Neural cell (in vitro differentiated cells): ENCODE measurements at regions not wholly inside any gene's neighbourhood (a gene's known extent, or its start where the extent isn't known, plus 50 kb on each side); places are given as distances from the start of the nearest gene placed in this dataset.
A peak's percentile ranks its signal among the peaks of the same experiment; 100 is the strongest.

Source experiments
- H2AFZ ChIP-seq: fragments of 200-600, 300-800 bp; sonication (generic), shearing (Covaris generic); 2 replicates; pipeline ENCODE4 v1.6.0; 2014; ENCODE audit warnings: low read depth, mild to moderate bottlenecking, antibody characterized with exemption, low read length, moderate library complexity
- H3F3A ChIP-seq: fragments of 200-600 bp; shearing (Covaris generic); 2 replicates; pipeline ENCODE4 v1.6.1; 2016; ENCODE audit warnings: mild to moderate bottlenecking, moderate library complexity, mixed read lengths, antibody characterized with exemption, low read length; ENCODE audit not compliant: insufficient read depth, poor library complexity, severe bottlenecking
- H3K27ac ChIP-seq: fragments of 200-600, 300-800 bp; sonication (generic), shearing (Covaris generic); 2 replicates; pipeline ENCODE4 v1.5.1; 2014; ENCODE audit warnings: mild to moderate bottlenecking, low read length, moderate library complexity
- H3K27me3 ChIP-seq: fragments of 300-800, 200-600 bp; sonication (generic), shearing (Covaris generic); 2 replicates; pipeline ENCODE4 v1.6.0; 2014; ENCODE audit warnings: mild to moderate bottlenecking, low read depth, low read length, moderate library complexity; ENCODE audit not compliant: insufficient read depth
- H3K36me3 ChIP-seq: fragments of 300-800, 200-600 bp; sonication (generic), shearing (Covaris generic); 2 replicates; pipeline ENCODE4 v1.5.1; 2014; ENCODE audit warnings: mild to moderate bottlenecking, antibody characterized with exemption, low read length, moderate library complexity; ENCODE audit not compliant: insufficient read depth
- H3K4me2 ChIP-seq: fragments of 300-800, 200-600 bp; sonication (generic), shearing (Covaris generic); 2 replicates; pipeline ENCODE4 v1.6.0; 2014; ENCODE audit warnings: mild to moderate bottlenecking, low read length
- H3K4me3 ChIP-seq: fragments of 300-800, 200-600 bp; sonication (generic), shearing (Covaris generic); 2 replicates; pipeline ENCODE4 v1.5.1; 2014; ENCODE audit warnings: mild to moderate bottlenecking, low read length, moderate library complexity
- H3K79me2 ChIP-seq: fragments of 200-600 bp; shearing (Covaris generic); replicated peaks from 2 replicates; pipeline ENCODE4 v1.6.0; 2014; ENCODE audit warnings: mild to moderate bottlenecking, low read length, moderate library complexity; ENCODE audit not compliant: insufficient read depth
- H3K9ac ChIP-seq: fragments of 300-800, 200-600 bp; sonication (generic), shearing (Covaris generic); 2 replicates; pipeline ENCODE4 v1.6.1; 2016; ENCODE audit warnings: mild to moderate bottlenecking, low read length, mixed read lengths
- H3K9me2 ChIP-seq: fragments of 200-600 bp; shearing (Covaris generic); 2 replicates; pipeline ENCODE4 v1.6.1; 2016; ENCODE audit warnings: mild to moderate bottlenecking, low read length, mixed read lengths; ENCODE audit not compliant: insufficient read depth
- H3K9me3 ChIP-seq: fragments of 200-600, 300-800 bp; sonication (generic), shearing (Covaris generic); 2 replicates; pipeline ENCODE4 v1.6.1; 2016; ENCODE audit warnings: mild to moderate bottlenecking, mixed run types, low read length, moderate library complexity, mixed read lengths
- H4K20me1 ChIP-seq: fragments of 200-600 bp; shearing (Covaris generic); 2 replicates; pipeline ENCODE4 v1.6.1; 2016; ENCODE audit warnings: mild to moderate bottlenecking, mixed run types; ENCODE audit not compliant: insufficient read depth
- EP300 ChIP-seq: fragments of 450-650 bp; conservative IDR thresholded peaks from 2 replicates; pipeline ENCODE4 v1.6.1; 2014; ENCODE audit warnings: antibody characterized with exemption, mild to moderate bottlenecking, moderate library complexity; ENCODE audit not compliant: poor library complexity, severe bottlenecking
- EZH2 ChIP-seq: fragments of 200-600, 300-800 bp; shearing (Covaris generic), sonication (generic); IDR thresholded peaks from 2 replicates; pipeline ENCODE4 v1.6.1; 2014; ENCODE audit warnings: antibody characterized with exemption, low read length, borderline replicate concordance, mild to moderate bottlenecking; ENCODE audit not compliant: insufficient read depth, poor library complexity, severe bottlenecking
- MXI1 ChIP-seq: fragments of 450-650 bp; conservative IDR thresholded peaks from 2 replicates; pipeline ENCODE4 v1.6.1; 2014; ENCODE audit warnings: antibody characterized with exemption, mild to moderate bottlenecking; ENCODE audit not compliant: poor library complexity, severe bottlenecking
- POLR2AphosphoS5 ChIP-seq: IDR thresholded peaks from 2 replicates; pipeline ENCODE4 v1.6.1; 2012
- RAD21 ChIP-seq: fragments of 450-650 bp; conservative IDR thresholded peaks from 2 replicates; pipeline ENCODE4 v1.6.1; 2014; ENCODE audit warnings: antibody characterized with exemption, mild to moderate bottlenecking, moderate library complexity
- SMC3 ChIP-seq: fragments of 450-650 bp; conservative IDR thresholded peaks from 2 replicates; pipeline ENCODE4 v1.6.1; 2014; ENCODE audit warnings: antibody characterized with exemption, mild to moderate bottlenecking, moderate library complexity; ENCODE audit not compliant: poor library complexity
- TAF1 ChIP-seq: IDR thresholded peaks from 2 replicates; pipeline ENCODE4 v1.6.1; 2012; ENCODE audit warnings: low read depth
- TF ChIP-seq, protein P1 (sequence below): fragments of 450-650 bp; IDR thresholded peaks from 2 replicates; pipeline ENCODE4 v1.5.1; 2014; ENCODE audit warnings: antibody characterized with exemption, mild to moderate bottlenecking, moderate library complexity; ENCODE audit not compliant: poor library complexity, severe bottlenecking
- TF ChIP-seq, protein P2 (sequence below): IDR thresholded peaks from 2 replicates; pipeline ENCODE4 v1.6.1; 2012; ENCODE audit warnings: borderline replicate concordance

- TF ChIP-seq, protein P1, sequence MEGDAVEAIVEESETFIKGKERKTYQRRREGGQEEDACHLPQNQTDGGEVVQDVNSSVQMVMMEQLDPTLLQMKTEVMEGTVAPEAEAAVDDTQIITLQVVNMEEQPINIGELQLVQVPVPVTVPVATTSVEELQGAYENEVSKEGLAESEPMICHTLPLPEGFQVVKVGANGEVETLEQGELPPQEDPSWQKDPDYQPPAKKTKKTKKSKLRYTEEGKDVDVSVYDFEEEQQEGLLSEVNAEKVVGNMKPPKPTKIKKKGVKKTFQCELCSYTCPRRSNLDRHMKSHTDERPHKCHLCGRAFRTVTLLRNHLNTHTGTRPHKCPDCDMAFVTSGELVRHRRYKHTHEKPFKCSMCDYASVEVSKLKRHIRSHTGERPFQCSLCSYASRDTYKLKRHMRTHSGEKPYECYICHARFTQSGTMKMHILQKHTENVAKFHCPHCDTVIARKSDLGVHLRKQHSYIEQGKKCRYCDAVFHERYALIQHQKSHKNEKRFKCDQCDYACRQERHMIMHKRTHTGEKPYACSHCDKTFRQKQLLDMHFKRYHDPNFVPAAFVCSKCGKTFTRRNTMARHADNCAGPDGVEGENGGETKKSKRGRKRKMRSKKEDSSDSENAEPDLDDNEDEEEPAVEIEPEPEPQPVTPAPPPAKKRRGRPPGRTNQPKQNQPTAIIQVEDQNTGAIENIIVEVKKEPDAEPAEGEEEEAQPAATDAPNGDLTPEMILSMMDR, result no peak
- TF ChIP-seq EP300, result no peak
Observed at GRCh38 chr6:9131616-9132015, 696.3 kb upstream of the SLC35B3 start (continued).

- H3K27me3 ChIP-seq, result no peaks in the 10 kb centered on the region
- no peak overlapping the region for H3K9ac ChIP-seq
- no peaks in the 10 kb centered on the region for H3K9me3 ChIP-seq
- H3K79me2 ChIP-seq, result no peaks in the 10 kb centered on the region
- H3K4me2 ChIP-seq, result no peak overlapping the region
- no peaks in the 10 kb centered on the region for H4K20me1 ChIP-seq
- no peak overlapping the region for H2AFZ ChIP-seq
- H3K9me2 ChIP-seq, result no peaks in the 10 kb centered on the region
- no peak for TF ChIP-seq MXI1
- no peak for TF ChIP-seq TAF1
- no peak for TF ChIP-seq RAD21
- TF ChIP-seq, protein P2, sequence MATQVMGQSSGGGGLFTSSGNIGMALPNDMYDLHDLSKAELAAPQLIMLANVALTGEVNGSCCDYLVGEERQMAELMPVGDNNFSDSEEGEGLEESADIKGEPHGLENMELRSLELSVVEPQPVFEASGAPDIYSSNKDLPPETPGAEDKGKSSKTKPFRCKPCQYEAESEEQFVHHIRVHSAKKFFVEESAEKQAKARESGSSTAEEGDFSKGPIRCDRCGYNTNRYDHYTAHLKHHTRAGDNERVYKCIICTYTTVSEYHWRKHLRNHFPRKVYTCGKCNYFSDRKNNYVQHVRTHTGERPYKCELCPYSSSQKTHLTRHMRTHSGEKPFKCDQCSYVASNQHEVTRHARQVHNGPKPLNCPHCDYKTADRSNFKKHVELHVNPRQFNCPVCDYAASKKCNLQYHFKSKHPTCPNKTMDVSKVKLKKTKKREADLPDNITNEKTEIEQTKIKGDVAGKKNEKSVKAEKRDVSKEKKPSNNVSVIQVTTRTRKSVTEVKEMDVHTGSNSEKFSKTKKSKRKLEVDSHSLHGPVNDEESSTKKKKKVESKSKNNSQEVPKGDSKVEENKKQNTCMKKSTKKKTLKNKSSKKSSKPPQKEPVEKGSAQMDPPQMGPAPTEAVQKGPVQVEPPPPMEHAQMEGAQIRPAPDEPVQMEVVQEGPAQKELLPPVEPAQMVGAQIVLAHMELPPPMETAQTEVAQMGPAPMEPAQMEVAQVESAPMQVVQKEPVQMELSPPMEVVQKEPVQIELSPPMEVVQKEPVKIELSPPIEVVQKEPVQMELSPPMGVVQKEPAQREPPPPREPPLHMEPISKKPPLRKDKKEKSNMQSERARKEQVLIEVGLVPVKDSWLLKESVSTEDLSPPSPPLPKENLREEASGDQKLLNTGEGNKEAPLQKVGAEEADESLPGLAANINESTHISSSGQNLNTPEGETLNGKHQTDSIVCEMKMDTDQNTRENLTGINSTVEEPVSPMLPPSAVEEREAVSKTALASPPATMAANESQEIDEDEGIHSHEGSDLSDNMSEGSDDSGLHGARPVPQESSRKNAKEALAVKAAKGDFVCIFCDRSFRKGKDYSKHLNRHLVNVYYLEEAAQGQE, result no peak
- TF ChIP-seq, protein P1, result no peak
- TF ChIP-seq EP300, result no peak
- TF ChIP-seq POLR2AphosphoS5, result no peak
- TF ChIP-seq EZH2, result no peak
- no peak for TF ChIP-seq SMC3
- no peak overlapping the region for H3K27ac ChIP-seq
- no peaks in the 10 kb centered on the region for H3F3A ChIP-seq
- H3K4me3 ChIP-seq, result no peak overlapping the region
- H3K36me3 ChIP-seq, result no peaks in the 10 kb centered on the region
Observed at GRCh38 chr6:9131201-9131600, 695.9 kb upstream of the SLC35B3 start.

- Histone ChIP-seq H3K79me2 (no peaks in the 10 kb centered on the region), H3K4me3 (no peak overlapping the region), H3K9me3 (no peaks in the 10 kb centered on the region), H3K4me2 (no peak overlapping the region), H3K9ac (no peak overlapping the region), H3F3A (no peaks in the 10 kb centered on the region), H3K27me3 (no peaks in the 10 kb centered on the region), H2AFZ (no peak overlapping the region), H3K9me2 (no peaks in the 10 kb centered on the region), H3K36me3 (no peaks in the 10 kb centered on the region), H4K20me1 (no peaks in the 10 kb centered on the region), H3K27ac (no peak overlapping the region)
- TF ChIP-seq EZH2 (no peak), MXI1 (no peak), POLR2AphosphoS5 (peak; percentile 67), EP300 (peak; percentile 65)
Observed at GRCh38 chr6:9128970-9129369, 693.6 kb upstream of the SLC35B3 start.
